Erythroblast (primary cell): ENCODE measurements at regions not wholly inside any gene's neighbourhood (a gene's known extent, or its start where the extent isn't known, plus 50 kb on each side); places are given as distances from the start of the nearest gene placed in this dataset.

Experiments used
- GATA1 ChIP-seq: IDR thresholded peaks from 2 replicates; pipeline ENCODE4 v1.6.1; 2011; ENCODE audit warnings: low read depth, mild to moderate bottlenecking, control low read depth, low read length, moderate library complexity
- POLR2A ChIP-seq: IDR thresholded peaks from 2 replicates; pipeline ENCODE4 v1.6.1; 2011; ENCODE audit warnings: mild to moderate bottlenecking, low read length

DNA sequence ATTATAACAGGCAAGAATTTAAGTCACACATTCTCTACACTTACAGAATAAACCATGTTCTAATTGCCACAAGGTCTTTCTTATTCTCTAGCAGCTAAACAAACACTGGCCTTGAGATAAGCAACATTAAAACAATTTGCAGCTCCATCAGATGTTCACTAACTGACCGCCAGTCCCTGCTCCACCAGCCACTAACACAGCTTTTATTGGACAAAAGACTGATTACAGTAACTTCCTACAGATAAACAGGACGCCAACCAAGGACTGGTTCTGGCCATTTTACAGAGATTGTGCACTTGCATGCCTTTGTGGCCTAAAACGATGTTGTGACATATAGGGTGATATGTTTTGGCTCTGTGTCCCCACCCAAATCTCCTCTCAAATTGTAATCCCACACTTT lies 388.9 kb upstream of the LRRC4C start:
- TF ChIP-seq POLR2A = no peak
- TF ChIP-seq GATA1 = no peak
